ENCODE measurements at regions not wholly inside any gene's neighbourhood (a gene's known extent, or its start where the extent isn't known, plus 50 kb on each side); places are given as distances from the start of the nearest gene placed in this dataset.
A peak's percentile ranks its signal among the peaks of the same experiment; 100 is the strongest.

DNA sequence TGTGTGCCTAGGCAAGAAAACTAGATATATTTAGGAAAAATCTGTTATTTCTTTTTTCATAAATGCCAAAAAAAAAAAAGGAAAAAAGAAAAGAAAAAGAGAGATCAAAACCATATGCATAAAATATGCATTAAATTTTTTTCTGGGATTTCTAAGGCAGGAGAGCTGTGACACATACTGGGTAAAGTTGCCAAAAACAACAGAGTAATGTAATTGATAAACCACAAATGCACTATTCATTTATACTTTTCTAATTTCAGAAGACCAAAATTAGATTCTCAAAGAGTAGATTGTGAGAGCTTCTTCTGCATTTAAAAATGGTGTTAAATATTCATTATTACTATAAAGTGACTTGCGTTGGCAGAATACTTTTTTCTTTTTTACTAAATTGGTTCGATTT lies 673.8 kb upstream of the MGAT4C start:
- no peak overlapping the region for H3K4me3 ChIP-seq (ENCODE audit: low read length)
- DNase-seq (ENCODE audit: low read depth) = no peak
- TF ChIP-seq CTCF (IDR thresholded peaks at IDR 0.05; ENCODE audit: insufficient read depth, low read depth, low read length, missing control alignments) = no peak

DNA sequence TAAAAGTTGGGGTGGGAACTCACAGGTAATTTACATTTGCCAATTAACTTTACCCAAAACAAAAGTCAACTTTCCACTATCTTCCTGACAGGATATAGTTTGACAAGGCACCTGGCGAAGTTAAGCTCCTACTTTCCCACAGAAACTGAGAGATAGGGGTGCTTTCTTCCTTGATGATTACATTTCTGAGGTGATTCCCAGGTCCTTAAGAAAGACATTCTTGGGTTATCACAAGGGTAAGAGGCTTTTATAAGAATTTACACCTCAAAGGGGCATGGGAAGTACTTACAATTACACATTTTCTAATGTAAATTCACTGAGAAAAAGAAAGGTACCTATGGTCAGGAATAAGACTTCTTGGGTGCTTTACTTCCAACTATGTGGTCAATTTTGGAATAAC lies 660.9 kb upstream of the MGAT4C start:
- no peak overlapping the region for H3K4me3 ChIP-seq (ENCODE audit: low read length)
- no peak for DNase-seq (ENCODE audit: low read depth)
- TF ChIP-seq CTCF (IDR thresholded peaks at IDR 0.05; ENCODE audit: insufficient read depth, low read depth, low read length, missing control alignments) = no peak

GRCh38 chr12:86914721-86915120 lies 658.5 kb upstream of the MGAT4C start:
- peak; percentile 81 for TF ChIP-seq CTCF (IDR thresholded peaks at IDR 0.05; ENCODE audit: insufficient read depth, low read depth, low read length, missing control alignments)
- H3K4me3 ChIP-seq (ENCODE audit: low read length) = no peak overlapping the region
- peak; percentile 71 for DNase-seq (ENCODE audit: low read depth)

DNA sequence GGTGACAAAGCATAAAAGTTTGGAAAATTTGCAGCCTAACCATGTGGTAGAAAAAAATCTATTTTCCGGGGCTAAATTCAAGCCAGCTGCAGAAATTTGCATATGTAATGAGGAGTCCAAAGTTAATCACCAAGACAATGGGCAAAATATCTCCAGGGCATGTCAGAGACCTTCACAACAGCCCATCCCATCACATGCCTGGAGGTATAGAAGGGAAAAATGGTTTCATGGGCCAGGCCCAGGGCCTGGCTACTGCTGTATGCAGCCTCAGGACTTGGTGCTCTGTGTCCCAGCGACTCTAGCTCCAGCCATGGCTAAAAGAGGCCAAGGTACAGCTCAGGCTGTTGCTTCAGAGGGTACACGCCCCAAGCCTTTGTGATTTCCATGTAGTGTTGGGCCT lies 655.8 kb upstream of the MGAT4C start:
- no peak for DNase-seq (ENCODE audit: low read depth)
- TF ChIP-seq CTCF (IDR thresholded peaks at IDR 0.05; ENCODE audit: insufficient read depth, low read depth, low read length, missing control alignments) = no peak

GRCh38 chr12:86903159-86903558 lies 647.0 kb upstream of the MGAT4C start:
- TF ChIP-seq CTCF (IDR thresholded peaks at IDR 0.05; ENCODE audit: insufficient read depth, low read depth, low read length, missing control alignments) = no peak
- no peak overlapping the region for H3K4me3 ChIP-seq (ENCODE audit: low read length)
- no peak for DNase-seq (ENCODE audit: low read depth)

More for the DNA sequence above, 655.8 kb upstream of the MGAT4C start:
- H3K4me3 ChIP-seq (ENCODE audit: low read length) = no peak overlapping the region

- no peak for DNase-seq (ENCODE audit: low read depth)
- no peak for TF ChIP-seq CTCF (IDR thresholded peaks at IDR 0.05; ENCODE audit: insufficient read depth, low read depth, low read length, missing control alignments)
- no peak overlapping the region for H3K4me3 ChIP-seq (ENCODE audit: low read length)
Observed at GRCh38 chr12:86860776-86861175, 604.6 kb upstream of the MGAT4C start.

DNA sequence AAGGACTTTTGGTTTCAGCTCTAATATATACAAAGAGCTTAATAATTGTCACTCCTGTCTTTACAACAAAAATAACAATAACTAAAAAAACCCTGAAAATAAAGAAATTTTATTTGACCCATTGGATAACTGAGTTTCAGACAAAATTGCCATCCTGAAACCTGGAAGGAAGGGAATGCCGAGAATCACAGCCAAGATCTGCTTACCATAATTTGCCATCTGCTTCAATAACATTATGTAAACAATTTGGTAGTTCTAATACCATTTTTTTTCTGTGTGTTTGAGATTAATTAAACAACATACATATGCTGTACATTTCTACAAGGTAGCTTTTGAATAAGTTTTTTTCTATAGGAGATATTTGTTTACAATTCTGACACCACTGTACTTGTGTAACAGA lies 596.3 kb upstream of the MGAT4C start:
- no peak for TF ChIP-seq CTCF (IDR thresholded peaks at IDR 0.05; ENCODE audit: insufficient read depth, low read depth, low read length, missing control alignments)
- no peak for DNase-seq (ENCODE audit: low read depth)
- H3K4me3 ChIP-seq (ENCODE audit: low read length) = no peak overlapping the region
